SHP77 treated with DMSO at 0.1 percent for 48 hours (cell line): ENCODE measurements at regions not wholly inside any gene's neighbourhood (a gene's known extent, or its start where the extent isn't known, plus 50 kb on each side); places are given as distances from the start of the nearest gene placed in this dataset.
"Not testable (repeated sequence)": the region's sequence is repeated elsewhere in the genome, so short reads cannot be mapped to it uniquely, and the experiment has no call there.

Experiments
- DNase-seq: peaks from one replicate; lab custom pipeline; 2025; lab: John Stamatoyannopoulos, UW

- DNase-seq = no peak
Measured at GRCh38 chr22:48639896-48640748, 1187.6 kb downstream of the BRD1 start.

GRCh38 chr22:48639021-48639795 is 1188.5 kb downstream of the BRD1 start:
- no peak for DNase-seq

DNA sequence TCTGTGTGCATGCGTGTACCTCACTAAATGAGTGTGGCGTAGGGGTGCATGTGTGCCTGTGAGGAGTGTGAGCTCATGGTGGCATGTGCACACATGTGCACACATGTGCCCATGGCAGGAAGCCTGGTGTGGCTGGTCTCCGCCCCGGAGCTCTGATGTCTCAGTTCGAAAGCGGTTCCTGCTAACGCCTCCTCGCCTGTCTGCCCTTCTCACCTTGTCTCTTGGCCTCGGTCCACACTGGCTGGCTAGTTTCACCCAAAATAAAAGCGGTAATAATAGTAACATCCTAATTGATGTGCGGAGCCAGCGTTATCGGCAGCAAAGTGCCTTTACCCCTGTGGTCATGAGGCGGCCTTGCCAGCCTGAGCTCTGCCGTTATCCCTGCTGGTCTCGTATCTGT is 1190.4 kb downstream of the BRD1 start:
- DNase-seq = no peak

DNA sequence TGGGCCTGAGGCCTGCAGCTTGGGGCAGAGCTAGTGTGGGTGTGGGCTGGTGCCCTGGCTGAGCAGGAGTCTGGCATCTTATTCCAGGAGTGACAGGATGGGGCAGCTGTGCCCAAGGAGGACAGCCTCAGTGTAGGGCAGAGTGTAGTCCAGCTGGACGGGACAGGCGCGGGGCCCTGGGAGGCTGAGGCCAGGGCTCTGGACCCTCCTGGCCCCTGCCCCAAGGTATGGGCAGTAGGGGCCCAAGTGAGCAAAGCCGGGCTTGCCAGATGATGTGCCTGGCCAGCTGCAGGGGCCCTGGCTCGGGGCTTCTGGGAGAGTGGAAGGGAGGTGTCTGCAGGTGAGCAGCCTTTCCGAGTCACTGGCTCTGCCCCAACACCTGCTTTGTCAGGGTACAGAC is 1190.9 kb downstream of the BRD1 start:
- no peak for DNase-seq

GRCh38 chr22:48635816-48636215 is 1191.9 kb downstream of the BRD1 start:
- peak; percentile 43 for DNase-seq

GRCh38 chr22:48635031-48635430 is 1192.6 kb downstream of the BRD1 start:
- DNase-seq = no peak

- no peak for DNase-seq
Measured at GRCh38 chr22:48633996-48634836, 1193.5 kb downstream of the BRD1 start.

- no peak for DNase-seq
Measured at GRCh38 chr22:48632646-48633246, 1194.9 kb downstream of the BRD1 start.

- no peak for DNase-seq
Measured at GRCh38 chr22:48631288-48631863, 1196.3 kb downstream of the BRD1 start.

- no peak for DNase-seq
Measured at GRCh38 chr22:48630848-48631247, 1196.8 kb downstream of the BRD1 start.

DNA sequence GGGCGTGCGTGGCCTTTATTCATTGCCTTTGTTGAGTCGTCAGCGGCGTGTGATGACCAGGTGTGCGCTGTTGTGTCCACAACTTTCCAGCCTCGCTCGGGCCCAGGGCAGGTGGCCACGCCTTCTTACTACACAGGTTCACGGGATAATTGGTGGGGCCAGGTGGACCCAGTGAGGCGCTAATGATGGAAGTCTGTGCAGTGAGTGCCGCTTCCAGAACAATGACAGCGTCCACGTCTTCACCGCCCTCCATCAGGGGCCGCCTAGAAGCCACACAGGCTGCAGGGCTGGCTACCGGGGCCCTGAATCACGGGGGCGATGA is 1197.3 kb downstream of the BRD1 start:
- DNase-seq = no peak

DNA sequence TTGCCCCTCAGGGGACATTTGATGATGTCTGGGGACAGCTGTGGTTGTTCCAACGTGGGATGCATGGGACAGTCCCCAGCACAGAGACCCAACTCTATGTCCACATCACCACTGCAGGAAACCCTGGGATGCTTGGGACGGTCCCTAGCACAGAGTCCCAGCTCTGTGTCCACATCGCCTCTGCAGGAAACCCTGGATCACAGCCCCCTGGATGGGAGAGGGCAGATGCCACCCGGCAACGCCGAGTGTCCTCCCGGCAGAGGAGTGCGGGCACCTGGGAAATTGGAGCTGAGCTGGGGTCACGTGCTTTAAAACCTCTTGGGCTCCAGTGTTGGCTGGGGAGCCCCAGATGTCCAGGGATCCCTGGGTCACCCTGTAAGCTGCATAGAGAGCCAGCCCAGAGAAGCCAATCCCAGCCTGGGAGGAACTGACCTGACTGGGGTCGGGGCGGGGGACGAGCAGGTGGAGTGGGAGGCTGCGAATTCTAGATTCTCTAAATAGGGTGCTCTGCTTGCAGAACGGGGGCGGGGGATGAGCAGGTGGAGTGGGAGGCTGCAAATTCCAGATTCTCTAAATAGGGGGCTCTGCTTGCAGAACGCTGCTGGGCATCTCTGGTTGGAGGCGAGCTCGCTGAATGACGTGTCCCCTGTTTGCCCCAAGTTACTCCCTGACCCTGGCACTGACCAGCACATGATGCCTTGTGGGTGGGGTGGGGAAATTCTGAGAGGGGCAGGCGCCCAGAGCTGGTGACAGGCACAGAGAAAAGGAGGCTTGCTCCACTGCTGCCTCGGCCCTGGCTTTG is 1197.8 kb downstream of the BRD1 start:
- DNase-seq = no peak

- no peak for DNase-seq
Measured at GRCh38 chr22:48628891-48629543, 1198.7 kb downstream of the BRD1 start.

DNA sequence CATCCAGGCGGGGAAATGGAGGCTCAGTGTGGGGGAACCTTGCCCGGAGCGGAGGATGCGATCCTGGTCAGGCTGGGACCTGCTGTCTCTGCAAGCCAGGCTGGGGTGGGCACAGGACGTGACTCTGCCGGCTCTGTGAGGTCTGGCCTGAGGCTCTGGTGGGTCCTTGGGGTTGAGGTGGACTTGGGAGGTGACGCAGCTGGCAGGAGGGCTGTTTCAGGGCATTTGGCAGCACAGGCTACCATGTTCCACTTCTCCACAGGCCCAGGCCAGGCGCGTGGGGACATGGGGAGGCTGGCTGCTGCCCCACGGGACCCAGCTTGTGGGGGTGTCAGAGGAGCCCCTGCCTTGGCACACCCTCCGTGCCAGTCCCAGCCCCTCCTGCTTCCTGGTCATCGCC is 1199.7 kb downstream of the BRD1 start:
- DNase-seq = no peak

DNA sequence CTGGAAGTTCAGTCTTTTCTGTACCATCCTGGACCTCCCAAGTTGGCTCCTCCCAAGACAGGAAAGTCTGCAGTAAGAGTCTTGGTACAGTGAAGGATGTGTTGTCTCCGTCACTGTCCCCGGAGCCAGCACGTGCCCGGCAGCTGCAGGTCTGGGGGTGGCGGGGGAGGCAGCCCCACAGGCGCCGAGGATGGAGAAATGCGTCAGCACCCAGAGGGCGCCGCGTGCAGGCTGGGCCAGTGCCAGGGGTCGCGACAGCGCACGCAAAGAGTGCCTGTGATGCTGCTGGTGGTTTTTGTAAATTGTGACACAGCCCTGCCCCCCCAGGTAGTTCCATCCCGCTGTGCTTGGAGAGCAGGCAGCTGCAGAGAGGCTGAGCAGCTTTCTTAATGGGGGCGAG is 1200.5 kb downstream of the BRD1 start:
- DNase-seq = peak; percentile 39

GRCh38 chr22:48624401-48624800 is 1203.3 kb downstream of the BRD1 start:
- no peak for DNase-seq

- no peak for DNase-seq
Measured at GRCh38 chr22:48622891-48623545, 1204.7 kb downstream of the BRD1 start.

- no peak for DNase-seq
Measured at GRCh38 chr22:48621085-48621484, 1206.6 kb downstream of the BRD1 start.

DNA sequence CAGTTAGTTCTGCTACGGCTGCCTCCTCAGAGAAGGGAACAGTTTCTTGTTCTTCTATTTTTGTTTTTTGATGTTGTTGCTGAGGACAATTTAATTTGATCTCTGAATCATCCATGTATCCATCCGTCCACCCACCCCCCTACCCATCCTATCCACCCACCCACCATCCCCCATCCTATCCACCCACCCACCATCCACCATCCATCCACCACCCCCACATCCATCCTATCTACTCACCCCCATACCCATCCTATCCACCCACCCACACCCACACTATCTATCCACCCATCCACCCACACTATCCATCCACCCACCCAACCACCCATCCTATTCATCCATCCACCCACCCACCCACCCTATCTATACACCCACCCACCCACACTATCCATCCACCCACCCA is 1207.2 kb downstream of the BRD1 start:
- not testable (repeated sequence) for DNase-seq

DNA sequence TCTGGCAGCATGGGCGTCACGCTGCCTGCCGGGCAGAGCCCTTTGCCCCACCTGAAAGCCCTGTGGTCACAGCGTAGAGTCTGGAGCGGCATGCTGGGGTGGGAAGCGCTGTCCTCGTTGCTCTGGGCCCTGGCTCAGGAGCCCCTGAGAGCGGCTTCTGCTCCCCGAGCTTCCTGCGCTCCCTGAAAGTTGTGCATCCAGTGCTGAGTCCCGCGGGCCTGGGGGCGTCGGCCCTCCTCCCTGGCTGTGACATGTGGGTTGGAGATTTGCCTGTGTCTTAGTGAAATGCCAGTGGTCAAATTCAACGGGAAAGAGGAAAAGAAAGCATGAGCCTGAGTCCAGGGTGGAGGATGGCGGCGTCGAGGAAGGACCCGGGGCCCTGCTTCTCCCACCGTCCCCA is 1208.0 kb downstream of the BRD1 start:
- no peak for DNase-seq
